ENCODE measurements at regions not wholly inside any gene's neighbourhood (a gene's known extent, or its start where the extent isn't known, plus 50 kb on each side); places are given as distances from the start of the nearest gene placed in this dataset.

DNA sequence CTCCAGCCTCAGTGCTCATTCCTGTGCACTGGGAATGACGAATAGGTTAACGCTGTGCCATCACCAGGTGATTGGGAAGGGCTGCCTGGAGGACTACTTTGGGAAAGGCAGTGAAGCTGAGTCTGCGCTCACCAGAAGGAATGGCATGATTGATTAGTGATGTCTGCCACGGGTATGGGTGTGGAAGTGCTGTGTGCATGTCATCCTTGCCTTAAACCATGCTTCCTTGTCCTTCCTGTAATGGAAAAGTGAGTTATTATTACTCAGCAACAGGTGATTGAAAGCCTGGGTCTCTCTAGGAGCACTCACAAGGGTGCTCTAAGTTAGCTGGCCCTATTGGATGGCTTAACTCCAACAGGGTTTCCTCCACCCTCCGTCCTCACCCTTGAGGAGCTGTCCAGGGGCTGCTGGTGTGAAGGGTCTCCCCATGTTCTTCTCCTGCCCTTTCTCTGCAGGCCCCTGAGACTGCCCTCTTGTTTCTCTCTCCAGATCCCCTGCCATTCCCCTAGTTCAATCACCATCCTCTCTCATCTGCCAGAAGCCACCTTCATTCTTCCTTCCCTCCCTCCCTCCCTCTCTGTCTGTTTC, 121.9 kb upstream of the NECTIN1 start:
- H3K4me3 ChIP-seq (replicated peaks in 1 of 3; ENCODE audit: low read depth in 2 of 3, low read length in 3 of 3) = no peak overlapping the region
- no peak overlapping the region for H2AFZ ChIP-seq (ENCODE audit: insufficient read depth, low read depth, low read length, poor library complexity, severe bottlenecking)
- H4K20me1 ChIP-seq (ENCODE audit: insufficient read depth, low read length) = no peaks in the 10 kb centered on the region
- DNase-seq = no peak
- H3K9me3 Mint-ChIP-seq = peaks cover 2 to 7% (median 4%) of the 10 kb centered on the region in 7 donors
- TF ChIP-seq CTCF (IDR thresholded peaks at IDR 0.05) = no peak
- H3K4me1 Mint-ChIP-seq = no peaks in the 10 kb centered on the region
- H3K4me1 ChIP-seq (ENCODE audit: control insufficient read depth in 1 of 2, insufficient read depth in 2 of 2, low read length in 2 of 2) = no peaks in the 10 kb centered on the region
- no peaks in the 10 kb centered on the region for H3K36me3 ChIP-seq (replicated peaks in 1 of 2; ENCODE audit: control insufficient read depth in 1 of 2, insufficient read depth in 2 of 2, low read length in 2 of 2)
- no peak overlapping the region for H3K4me2 ChIP-seq (replicated peaks; ENCODE audit: extremely low read depth, low read length, poor library complexity, severe bottlenecking)
- peaks cover 6 to 10% of the 10 kb centered on the region in 2 donors for H3K9me3 ChIP-seq (replicated peaks in 1 of 2; ENCODE audit: control insufficient read depth in 1 of 2, insufficient read depth in 1 of 2, low read length in 2 of 2)
- peaks cover 7 to 14% (median 7%) of the 10 kb centered on the region in 3 donors for H3K27me3 Mint-ChIP-seq (ENCODE audit: low read depth in 3 of 3)
- H3K4me3 Mint-ChIP-seq = no peak overlapping the region
- no peak overlapping the region for H3K9ac ChIP-seq (ENCODE audit: insufficient read depth, low read length, poor library complexity, severe bottlenecking)
- no peaks in the 10 kb centered on the region for H3K36me3 Mint-ChIP-seq
- no peak overlapping the region for H3K27ac Mint-ChIP-seq
- WGBS (ENCODE audit: insufficient coverage) = 90% methylated on average over 5 of the region's 5 CpGs
- H3K79me2 ChIP-seq (ENCODE audit: insufficient read depth, low read length) = no peaks in the 10 kb centered on the region
- intact Hi-C loops (cut with micrococcal nuclease) = no loop called here
- H3K27me3 ChIP-seq (ENCODE audit: control insufficient read depth in 2 of 2, insufficient read depth in 2 of 2, low read length in 2 of 2) = no peaks in the 10 kb centered on the region
- H3K27ac ChIP-seq (ENCODE audit: low read depth in 1 of 2, low read length in 2 of 2) = no peak overlapping the region

DNA sequence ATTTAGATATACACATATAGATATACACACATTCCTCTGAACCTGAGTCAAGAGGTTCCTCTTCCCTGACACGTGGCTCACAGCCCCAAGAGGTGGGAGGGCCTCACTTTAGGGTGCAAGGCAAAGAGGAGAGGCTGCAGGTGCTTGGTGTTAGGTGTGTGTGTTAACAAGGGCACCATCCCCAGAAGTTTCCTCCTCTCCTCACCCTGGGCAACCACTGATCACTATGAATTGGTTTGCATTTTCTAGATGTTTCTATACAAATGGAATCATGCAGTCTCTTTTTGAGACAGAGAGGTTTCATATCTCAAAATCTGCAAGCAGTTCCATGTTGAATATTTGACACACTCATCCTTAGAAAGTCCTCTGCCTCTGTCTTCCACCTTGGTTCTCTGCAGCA, 120.9 kb upstream of the NECTIN1 start:
- no peak overlapping the region for H3K4me2 ChIP-seq (replicated peaks; ENCODE audit: extremely low read depth, low read length, poor library complexity, severe bottlenecking)
- H3K36me3 ChIP-seq (replicated peaks in 1 of 2; ENCODE audit: control insufficient read depth in 1 of 2, insufficient read depth in 2 of 2, low read length in 2 of 2) = no peaks in the 10 kb centered on the region
- H3K4me1 ChIP-seq (ENCODE audit: control insufficient read depth in 1 of 2, insufficient read depth in 2 of 2, low read length in 2 of 2) = no peaks in the 10 kb centered on the region
- no peak overlapping the region for H3K9ac ChIP-seq (ENCODE audit: insufficient read depth, low read length, poor library complexity, severe bottlenecking)
- H4K20me1 ChIP-seq (ENCODE audit: insufficient read depth, low read length) = no peaks in the 10 kb centered on the region
- no peak overlapping the region for H3K4me3 Mint-ChIP-seq
- WGBS (ENCODE audit: insufficient coverage) = no CpG with 5 or more reads among the region's 1 CpG
- no peak overlapping the region for H2AFZ ChIP-seq (ENCODE audit: insufficient read depth, low read depth, low read length, poor library complexity, severe bottlenecking)
- H3K27ac Mint-ChIP-seq = no peak overlapping the region
- H3K4me1 Mint-ChIP-seq = no peaks in the 10 kb centered on the region
- H3K27me3 Mint-ChIP-seq (ENCODE audit: low read depth in 3 of 3) = peaks cover 7 to 16% (median 9%) of the 10 kb centered on the region in 3 donors
- H3K9me3 Mint-ChIP-seq = peaks cover 2 to 8% (median 4%) of the 10 kb centered on the region in 7 donors
- H3K9me3 ChIP-seq (replicated peaks in 1 of 2; ENCODE audit: control insufficient read depth in 1 of 2, insufficient read depth in 1 of 2, low read length in 2 of 2) = peaks cover 6 to 10% of the 10 kb centered on the region in 2 donors
- H3K27ac ChIP-seq (ENCODE audit: low read depth in 1 of 2, low read length in 2 of 2) = no peak overlapping the region
- no peaks in the 10 kb centered on the region for H3K27me3 ChIP-seq (ENCODE audit: control insufficient read depth in 2 of 2, insufficient read depth in 2 of 2, low read length in 2 of 2)
- H3K4me3 ChIP-seq (replicated peaks in 1 of 3; ENCODE audit: low read depth in 2 of 3, low read length in 3 of 3) = no peak overlapping the region
- no peak for TF ChIP-seq CTCF (IDR thresholded peaks at IDR 0.05)
- H3K36me3 Mint-ChIP-seq = no peaks in the 10 kb centered on the region
- intact Hi-C loops (cut with micrococcal nuclease) = no loop called here
- DNase-seq = no peak
- H3K79me2 ChIP-seq (ENCODE audit: insufficient read depth, low read length) = no peaks in the 10 kb centered on the region
